Hepatocyte (in vitro differentiated cells): ENCODE measurements at regions not wholly inside any gene's neighbourhood (a gene's known extent, or its start where the extent isn't known, plus 50 kb on each side); places are given as distances from the start of the nearest gene placed in this dataset.

Source experiments
- DNase-seq: peaks from one replicate; pipeline ENCODE4 v3.0.0-alpha.2; 2016; ENCODE audit warnings: low spot score
- H2AFZ ChIP-seq: fragments of 200-600 bp; sonication (generic); 2 replicates; pipeline ENCODE4 v1.6.0; 2016; ENCODE audit warnings: antibody characterized with exemption, mild to moderate bottlenecking
- H3K27ac ChIP-seq: fragments of 200-600 bp; sonication (generic); 2 replicates; pipeline ENCODE4 v1.5.1; 2016; ENCODE audit warnings: mild to moderate bottlenecking
- H3K27me3 ChIP-seq: fragments of 200-600 bp; sonication (generic); 2 replicates; pipeline ENCODE4 v1.6.1; 2016
- H3K36me3 ChIP-seq: fragments of 200-600 bp; sonication (generic); replicated peaks from 2 replicates; pipeline ENCODE4 v1.5.1; 2016; ENCODE audit warnings: low read depth; ENCODE audit not compliant: insufficient read depth
- H3K4me1 ChIP-seq: fragments of 200-600 bp; sonication (generic); 2 replicates; pipeline ENCODE4 v1.5.1; 2016; ENCODE audit warnings: mild to moderate bottlenecking, moderate library complexity; ENCODE audit not compliant: insufficient read depth
- H3K4me2 ChIP-seq: fragments of 200-600 bp; sonication (generic); 2 replicates; pipeline ENCODE4 v1.6.0; 2016
- H3K4me3 ChIP-seq: fragments of 200-600 bp; sonication (generic); 2 replicates; pipeline ENCODE4 v1.5.1; 2016; ENCODE audit warnings: mild to moderate bottlenecking
- H3K79me2 ChIP-seq: fragments of 200-600 bp; sonication (generic); 2 replicates; pipeline ENCODE4 v1.6.0; 2017; ENCODE audit warnings: mild to moderate bottlenecking
- H3K9me2 ChIP-seq: fragments of 200-600 bp; sonication (generic); replicated peaks from 2 replicates; pipeline ENCODE4 v1.6.0; 2017; ENCODE audit warnings: mild to moderate bottlenecking; ENCODE audit not compliant: insufficient read depth
- H3K9me3 ChIP-seq: fragments of 200-600 bp; sonication (generic); 2 replicates; pipeline ENCODE4 v1.5.1; 2016; ENCODE audit warnings: low read depth, mild to moderate bottlenecking
- H4K20me1 ChIP-seq: fragments of 200-600 bp; sonication (generic); 2 replicates; pipeline ENCODE4 v1.6.0; 2016; ENCODE audit warnings: mild to moderate bottlenecking; ENCODE audit not compliant: insufficient read depth, poor library complexity, severe bottlenecking
- CTCF ChIP-seq: fragments of 200-600 bp; sonication (generic); IDR thresholded peaks from 2 replicates; pipeline ENCODE4 v1.5.1; 2016; ENCODE audit warnings: antibody characterized with exemption, mild to moderate bottlenecking; ENCODE audit not compliant: poor library complexity
- EZH2 ChIP-seq: fragments of 200-600 bp; sonication (generic); IDR thresholded peaks from 2 replicates; pipeline ENCODE4 v1.6.1; 2016; ENCODE audit warnings: antibody characterized with exemption, mild to moderate bottlenecking, borderline replicate concordance
- EZH2phosphoT487 ChIP-seq: fragments of 200-600 bp; sonication (generic); IDR thresholded peaks from one replicate; pipeline ENCODE4 v1.6.1; 2018; ENCODE audit warnings: antibody characterized with exemption, mild to moderate bottlenecking, low read depth, moderate library complexity; ENCODE audit not compliant: unreplicated experiment, severe bottlenecking
- WGBS: methylation state at CpG from one replicate; pipeline ENCODE4 v1.1.6; 2016; ENCODE audit warnings: low lambda C conversion rate; ENCODE audit errors: missing lambda C conversion rate; 5-methylcytosine and 5-hydroxymethylcytosine counted together

GRCh38 chr9:135002802-135003201, 84.7 kb upstream of the OLFM1 start:
- H3K9me2 ChIP-seq = no peaks in the 10 kb centered on the region
- no peaks in the 10 kb centered on the region for H3K4me1 ChIP-seq
- H3K9me3 ChIP-seq = peaks cover 5% of the 10 kb centered on the region
- no peaks in the 10 kb centered on the region for H3K27me3 ChIP-seq
- no peak overlapping the region for H3K27ac ChIP-seq
- no peaks in the 10 kb centered on the region for H4K20me1 ChIP-seq
- H3K79me2 ChIP-seq = no peaks in the 10 kb centered on the region
- H3K4me3 ChIP-seq = no peak overlapping the region
- DNase-seq = no peak
- H2AFZ ChIP-seq = no peak overlapping the region
- H3K4me2 ChIP-seq = no peak overlapping the region
- H3K36me3 ChIP-seq = no peaks in the 10 kb centered on the region
- 83% methylated on average over 4 of the region's 4 CpGs for WGBS
- TF ChIP-seq EZH2 (no peak), CTCF (no peak), EZH2phosphoT487 (no peak)

GRCh38 chr9:135004772-135005171, 82.7 kb upstream of the OLFM1 start:
- no peak overlapping the region for H3K4me2 ChIP-seq
- DNase-seq = no peak
- 88% methylated on average over 2 of the region's 2 CpGs for WGBS

DNA sequence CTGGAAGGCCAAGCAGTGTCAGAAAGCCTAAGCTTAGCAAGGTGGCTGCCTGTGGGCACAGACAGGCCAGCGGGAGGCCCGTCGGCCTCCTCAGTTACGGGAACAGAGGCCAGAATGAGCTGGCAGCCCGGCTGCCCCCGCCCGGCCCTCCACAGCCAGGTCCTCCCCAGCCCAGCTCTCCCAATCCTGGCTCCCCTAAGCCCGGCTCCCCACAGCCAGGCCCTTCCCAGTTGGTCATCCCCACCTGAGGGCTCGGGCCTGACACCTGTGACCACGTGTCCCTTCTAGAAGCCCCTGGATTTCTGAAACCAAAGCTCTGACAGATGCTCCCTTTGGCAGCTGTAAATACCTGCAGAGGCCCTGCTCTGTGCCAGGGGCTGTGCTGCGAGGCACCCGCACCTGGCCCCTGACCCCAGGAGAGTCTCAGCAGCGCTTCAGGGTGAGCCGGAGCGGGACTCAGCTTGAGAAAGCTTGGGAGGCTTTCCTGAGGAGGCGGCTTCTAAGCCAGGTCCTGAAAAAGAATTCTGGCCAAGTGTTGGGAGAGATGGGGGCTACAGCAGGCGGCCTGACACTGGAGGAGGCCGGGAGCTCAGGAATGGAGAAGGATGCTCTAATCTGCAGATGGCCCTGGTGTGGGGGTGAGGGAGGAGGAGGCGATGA, 80.4 kb upstream of the OLFM1 start:
- no peak overlapping the region for H3K27ac ChIP-seq
- no peaks in the 10 kb centered on the region for H3K27me3 ChIP-seq
- H3K79me2 ChIP-seq = no peaks in the 10 kb centered on the region
- H3K9me2 ChIP-seq = no peaks in the 10 kb centered on the region
- no peak overlapping the region for H3K4me3 ChIP-seq
- no peak overlapping the region for H3K4me2 ChIP-seq
- no peaks in the 10 kb centered on the region for H4K20me1 ChIP-seq
- no peak overlapping the region for H2AFZ ChIP-seq
- no peaks in the 10 kb centered on the region for H3K9me3 ChIP-seq
- H3K4me1 ChIP-seq = no peaks in the 10 kb centered on the region
- DNase-seq = no peak
- no peaks in the 10 kb centered on the region for H3K36me3 ChIP-seq
- WGBS = 93% methylated on average over 15 of the region's 19 CpGs
- TF ChIP-seq EZH2phosphoT487 (no peak), EZH2 (no peak), CTCF (no peak)

More at GRCh38 chr9:135004772-135005171, 82.7 kb upstream of the OLFM1 start:
- Histone ChIP-seq H3K27ac (no peak overlapping the region), H3K36me3 (no peaks in the 10 kb centered on the region), H3K27me3 (no peaks in the 10 kb centered on the region), H3K9me2 (no peaks in the 10 kb centered on the region), H3K4me3 (no peak overlapping the region), H3K9me3 (peaks cover 5% of the 10 kb centered on the region), H4K20me1 (no peaks in the 10 kb centered on the region), H3K4me1 (no peaks in the 10 kb centered on the region), H3K79me2 (no peaks in the 10 kb centered on the region), H2AFZ (no peak overlapping the region)
- TF ChIP-seq EZH2phosphoT487 (no peak), CTCF (no peak), EZH2 (no peak)
